GM13977 (cell line): ENCODE measurements at regions not wholly inside any gene's neighbourhood (a gene's known extent, or its start where the extent isn't known, plus 50 kb on each side); places are given as distances from the start of the nearest gene placed in this dataset.

ENCODE experiments used
- DNase-seq: peaks from one replicate; pipeline ENCODE4 v3.0.0; 2012; ENCODE audit warnings: low spot score
- CTCF ChIP-seq: IDR thresholded peaks from 2 replicates; pipeline ENCODE4 v1.5.1; 2012; ENCODE audit warnings: mild to moderate bottlenecking, control low read depth; ENCODE audit not compliant: insufficient read depth; ENCODE audit errors: extremely low read depth, missing control alignments
- in situ Hi-C: fragments of 300-500 bp; cut with MboI; formaldehyde crosslinking; loops from one replicate; pipeline ENCODE4 v1.12.0; 2022; ENCODE audit warnings: low sequenced_read_pairs, low pct_unique_long_range_greater_than_20kb, mixed read lengths, inconsistent platforms; ENCODE audit not compliant: unreplicated experiment

GRCh38 chr12:113569806-113570205 lies 98.1 kb upstream of the LHX5 start:
- in situ Hi-C loops: no loop called here
- no peak for DNase-seq
- no peak for TF ChIP-seq CTCF

- DNase-seq: no peak
- no peak for TF ChIP-seq CTCF
- in situ Hi-C loops: no loop called here
Measured at GRCh38 chr12:113568021-113568420, 96.3 kb upstream of the LHX5 start.

GRCh38 chr12:113565368-113565767 lies 93.7 kb upstream of the LHX5 start:
- DNase-seq: no peak
- TF ChIP-seq CTCF: no peak
- in situ Hi-C loops: no loop called here

GRCh38 chr12:113561068-113561780 lies 89.6 kb upstream of the LHX5 start:
- no peak for TF ChIP-seq CTCF
- in situ Hi-C loops: no loop called here
- DNase-seq: no peak

GRCh38 chr12:113559466-113559865 lies 87.8 kb upstream of the LHX5 start:
- TF ChIP-seq CTCF: no peak
- DNase-seq: no peak
- in situ Hi-C loops: no loop called here

- no peak for DNase-seq
- in situ Hi-C loops: no loop called here
- no peak for TF ChIP-seq CTCF
Measured at GRCh38 chr12:113555226-113555625, 83.6 kb upstream of the LHX5 start.

- DNase-seq: no peak
- in situ Hi-C loops: no loop called here
- no peak for TF ChIP-seq CTCF
Measured at GRCh38 chr12:113552760-113553159, 81.1 kb upstream of the LHX5 start.
